ENCODE measurements at regions not wholly inside any gene's neighbourhood (a gene's known extent, or its start where the extent isn't known, plus 50 kb on each side); places are given as distances from the start of the nearest gene placed in this dataset.

GRCh38 chr2:204031056-204031455, 94.5 kb downstream of the ICOS start:
- no peak for ATAC-seq
- TF ChIP-seq CTCF (IDR thresholded peaks at IDR 0.05) = no peak
- intact Hi-C loops (cut with DNase I) = no loop called here

GRCh38 chr2:204032301-204032700, 95.7 kb downstream of the ICOS start:
- Histone ChIP-seq H3K4me1 (peaks cover 0 to 4% (median 0%) of the 10 kb centered on the region in 9 donors), H3K27ac (no peak overlapping the region), H3K4me3 (no peak overlapping the region), H3K36me3 (no peaks in the 10 kb centered on the region), H3K27me3 (no peaks in the 10 kb centered on the region), H3K9me3 (no peaks in the 10 kb centered on the region)
- intact Hi-C loops (cut with DNase I) = no loop called here
- DNase-seq (no peak), ATAC-seq (no peak)
- WGBS, 2 donors = 93 to 96% methylated on average over 1 of the region's 1 CpG
- TF ChIP-seq CTCF (IDR thresholded peaks at IDR 0.05) = no peak

More at GRCh38 chr2:204031056-204031455, 94.5 kb downstream of the ICOS start:
- Histone ChIP-seq H3K4me3 (no peak overlapping the region), H3K27ac (no peak overlapping the region), H3K36me3 (no peaks in the 10 kb centered on the region), H3K9me3 (no peaks in the 10 kb centered on the region), H3K27me3 (no peaks in the 10 kb centered on the region), H3K4me1 (peaks cover 0 to 4% (median 0%) of the 10 kb centered on the region in 9 donors)
- no peak for DNase-seq
- 58 to 68% methylated on average over 4 of the region's 4 CpGs for WGBS, 2 donors

- no peak for TF ChIP-seq CTCF (IDR thresholded peaks at IDR 0.05)
- no peak for ATAC-seq
- Histone ChIP-seq H3K9me3 (no peaks in the 10 kb centered on the region), H3K4me1 (peaks cover 0 to 4% (median 0%) of the 10 kb centered on the region in 9 donors), H3K36me3 (no peaks in the 10 kb centered on the region), H3K4me3 (no peak overlapping the region), H3K27ac (no peak overlapping the region), H3K27me3 (no peaks in the 10 kb centered on the region)
- intact Hi-C loops (cut with DNase I) = no loop called here
- WGBS, 2 donors = 71 to 76% methylated on average over 8 of the region's 8 CpGs
- DNase-seq = no peak
Observed at GRCh38 chr2:204033611-204034495, 97.3 kb downstream of the ICOS start.

- Histone ChIP-seq H3K4me3 (no peak overlapping the region), H3K9me3 (peaks cover 0 to 3% (median 0%) of the 10 kb centered on the region in 11 donors), H3K27ac (no peak overlapping the region), H3K27me3 (peaks cover 0 to 6% (median 0%) of the 10 kb centered on the region in 7 donors), H3K36me3 (no peaks in the 10 kb centered on the region), H3K4me1 (no peaks in the 10 kb centered on the region)
- intact Hi-C loops (cut with DNase I) = no loop called here
- 87 to 91% methylated on average over 4 of the region's 4 CpGs for WGBS, 2 donors
- DNase-seq (no peak), ATAC-seq (no peak)
- no peak for TF ChIP-seq CTCF (IDR thresholded peaks at IDR 0.05)
Observed at GRCh38 chr2:204036706-204037105, 100.1 kb downstream of the ICOS start.

All from heart right ventricle (tissue), 16 donors.